Left lung (tissue), 4 donors: ENCODE measurements at regions not wholly inside any gene's neighbourhood (a gene's known extent, or its start where the extent isn't known, plus 50 kb on each side); places are given as distances from the start of the nearest gene placed in this dataset.
A peak's percentile ranks its signal among the peaks of the same experiment; 100 is the strongest.

ENCODE experiments used
- ATAC-seq: fragments of 200-7000 bp; cut with Tn5 transposase; one replicate; pipeline ENCODE4 v1.9.1; 2020; ENCODE audit warnings: moderate library complexity
- DNase-seq, 4 donors: peaks; one replicate each; pipeline ENCODE4 v3.0.0-alpha.2; 2013 to 2020
- H3K27ac ChIP-seq, 2 donors: fragments of 200-600 bp; sonication (generic) in 1 of 2; one replicate each; pipeline versions ENCODE4 v1.5.0 to v1.8.0; 2020 to 2021
- H3K27me3 ChIP-seq, 2 donors: fragments of 200-600 bp; sonication (generic) in 1 of 2; one replicate each; pipeline versions ENCODE4 v1.5.0 to v1.8.0; 2020 to 2021
- H3K36me3 ChIP-seq, 2 donors: fragments of 200-600 bp; sonication (generic) in 1 of 2; one replicate each; pipeline versions ENCODE4 v1.5.0 to v1.8.0; 2020 to 2021
- H3K4me1 ChIP-seq, 2 donors: fragments of 200-600 bp; one replicate each; pipeline ENCODE4 v1.8.0; 2021
- H3K4me3 ChIP-seq, 2 donors: fragments of 200-600 bp; sonication (generic) in 1 of 2; one replicate each; pipeline versions ENCODE4 v1.5.0 to v1.8.0; 2020 to 2021; ENCODE audit warnings: mild to moderate bottlenecking in 1 of 2
- H3K9me3 ChIP-seq, 2 donors: fragments of 200-600 bp; sonication (generic) in 1 of 2; one replicate each; pipeline versions ENCODE4 v1.5.0 to v1.8.0; 2020 to 2021
- intact Hi-C, 2 donors: fragments of 100-400 bp; cut with DNase I; formaldehyde crosslinking; loops; one replicate each; pipeline versions ENCODE4 v1.11.2 to v1.14.2; 2022
- TF ChIP-seq, protein P1 (sequence below), 2 donors: fragments of 200-600 bp; sonication (generic) in 1 of 2; IDR thresholded peaks; one replicate each; pipeline versions ENCODE4 v1.5.0 to v1.8.0; 2021; ENCODE audit warnings: antibody characterized with exemption in 2 of 2
- donor health status: DM: no; HTN: yes; CAD: no.
- donor health status: DM: no; HTN: no; CAD: no.

DNA sequence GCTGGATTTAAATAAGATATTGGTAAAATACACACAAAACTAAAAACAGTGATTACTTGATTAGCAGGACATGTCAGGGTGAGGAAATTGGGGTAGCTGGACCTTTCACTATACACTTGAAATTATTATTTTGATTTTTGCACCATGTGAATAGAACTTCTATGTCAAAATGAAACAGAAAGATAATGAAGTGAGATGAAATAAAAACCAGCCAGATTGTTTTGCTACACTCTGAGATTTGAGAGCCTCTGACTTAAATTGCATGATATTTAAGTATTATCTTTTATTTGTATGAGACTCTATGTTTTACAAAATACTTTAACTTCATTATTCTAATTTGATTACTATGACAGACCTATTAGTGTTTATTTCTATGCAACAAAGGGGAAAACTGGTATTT, 819.6 kb upstream of the ATXN8OS start:
- TF ChIP-seq, protein P1, sequence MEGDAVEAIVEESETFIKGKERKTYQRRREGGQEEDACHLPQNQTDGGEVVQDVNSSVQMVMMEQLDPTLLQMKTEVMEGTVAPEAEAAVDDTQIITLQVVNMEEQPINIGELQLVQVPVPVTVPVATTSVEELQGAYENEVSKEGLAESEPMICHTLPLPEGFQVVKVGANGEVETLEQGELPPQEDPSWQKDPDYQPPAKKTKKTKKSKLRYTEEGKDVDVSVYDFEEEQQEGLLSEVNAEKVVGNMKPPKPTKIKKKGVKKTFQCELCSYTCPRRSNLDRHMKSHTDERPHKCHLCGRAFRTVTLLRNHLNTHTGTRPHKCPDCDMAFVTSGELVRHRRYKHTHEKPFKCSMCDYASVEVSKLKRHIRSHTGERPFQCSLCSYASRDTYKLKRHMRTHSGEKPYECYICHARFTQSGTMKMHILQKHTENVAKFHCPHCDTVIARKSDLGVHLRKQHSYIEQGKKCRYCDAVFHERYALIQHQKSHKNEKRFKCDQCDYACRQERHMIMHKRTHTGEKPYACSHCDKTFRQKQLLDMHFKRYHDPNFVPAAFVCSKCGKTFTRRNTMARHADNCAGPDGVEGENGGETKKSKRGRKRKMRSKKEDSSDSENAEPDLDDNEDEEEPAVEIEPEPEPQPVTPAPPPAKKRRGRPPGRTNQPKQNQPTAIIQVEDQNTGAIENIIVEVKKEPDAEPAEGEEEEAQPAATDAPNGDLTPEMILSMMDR (IDR thresholded peaks at IDR 0.05) = no peak
- no peak for ATAC-seq
- Histone ChIP-seq H3K9me3 (peaks cover 0 to 3% of the 10 kb centered on the region in 2 donors), H3K36me3 (no peaks in the 10 kb centered on the region), H3K4me1 (no peaks in the 10 kb centered on the region), H3K27ac (no peak overlapping the region), H3K27me3 (no peaks in the 10 kb centered on the region), H3K4me3 (no peak overlapping the region)
- DNase-seq = peak in 1 of 4 donors; percentile 12
- intact Hi-C loops = no loop called here

DNA sequence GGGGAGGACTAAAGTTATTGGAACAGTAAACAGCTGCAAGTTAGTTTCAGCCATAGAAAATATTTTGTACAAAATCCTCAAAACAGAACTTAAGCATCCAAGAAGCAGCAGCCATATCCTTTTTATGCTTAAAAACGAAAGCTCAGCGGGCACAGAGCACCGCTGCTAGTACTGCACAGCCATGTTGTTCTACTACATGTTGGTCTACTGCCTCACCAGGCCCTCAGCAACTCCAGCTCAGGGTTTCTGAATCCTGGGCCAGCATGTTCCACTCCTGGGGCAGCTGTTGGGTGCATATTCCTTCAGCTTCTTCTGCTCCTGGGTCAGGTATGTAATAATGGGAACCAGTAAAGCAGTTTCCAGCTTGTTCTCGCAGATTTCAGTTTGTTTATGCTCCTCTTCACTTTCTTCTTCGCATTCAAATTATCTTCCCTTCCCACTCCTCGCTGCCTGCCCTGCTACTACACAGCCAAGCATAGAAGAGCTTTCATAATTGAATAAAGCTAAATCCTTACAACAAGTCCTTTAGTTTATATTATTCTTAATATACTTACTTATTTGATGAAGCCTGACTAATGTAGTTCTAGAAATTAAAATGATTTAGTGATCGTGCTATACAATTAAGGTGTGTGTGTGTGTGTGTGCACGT, 820.5 kb upstream of the ATXN8OS start:
- no peak overlapping the region for H3K4me3 ChIP-seq
- intact Hi-C loops = no loop called here
- TF ChIP-seq, protein P1 (IDR thresholded peaks at IDR 0.05) = no peak
- no peaks in the 10 kb centered on the region for H3K36me3 ChIP-seq
- H3K4me1 ChIP-seq = no peaks in the 10 kb centered on the region
- peaks cover 0 to 3% of the 10 kb centered on the region in 2 donors for H3K9me3 ChIP-seq
- DNase-seq (no peak), ATAC-seq (no peak)
- no peaks in the 10 kb centered on the region for H3K27me3 ChIP-seq
- no peak overlapping the region for H3K27ac ChIP-seq

DNA sequence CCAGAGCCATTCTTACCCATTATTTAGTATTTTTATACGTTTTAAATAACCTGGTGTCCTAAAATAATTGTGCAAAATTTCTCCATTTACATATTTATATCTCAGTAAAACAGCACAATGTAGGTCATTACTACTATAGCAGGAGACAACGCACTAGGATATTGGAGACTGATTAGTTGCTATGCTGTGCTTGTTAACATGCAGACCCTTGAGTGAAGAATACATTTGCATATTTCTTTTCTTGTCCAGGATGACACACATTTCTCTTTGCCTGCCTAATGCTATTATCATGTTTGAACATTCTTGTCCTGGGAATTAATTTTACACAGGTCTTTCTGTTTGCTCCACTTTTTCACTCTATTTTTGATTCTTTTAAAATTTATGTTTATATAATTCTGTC, 823.8 kb upstream of the ATXN8OS start:
- Histone ChIP-seq H3K4me1 (no peaks in the 10 kb centered on the region), H3K36me3 (no peaks in the 10 kb centered on the region), H3K27ac (no peak overlapping the region), H3K4me3 (no peak overlapping the region), H3K27me3 (no peaks in the 10 kb centered on the region), H3K9me3 (peaks cover 0 to 3% of the 10 kb centered on the region in 2 donors)
- TF ChIP-seq, protein P1 (IDR thresholded peaks at IDR 0.05) = no peak
- intact Hi-C loops = no loop called here
- no peak for ATAC-seq
- no peak for DNase-seq

DNA sequence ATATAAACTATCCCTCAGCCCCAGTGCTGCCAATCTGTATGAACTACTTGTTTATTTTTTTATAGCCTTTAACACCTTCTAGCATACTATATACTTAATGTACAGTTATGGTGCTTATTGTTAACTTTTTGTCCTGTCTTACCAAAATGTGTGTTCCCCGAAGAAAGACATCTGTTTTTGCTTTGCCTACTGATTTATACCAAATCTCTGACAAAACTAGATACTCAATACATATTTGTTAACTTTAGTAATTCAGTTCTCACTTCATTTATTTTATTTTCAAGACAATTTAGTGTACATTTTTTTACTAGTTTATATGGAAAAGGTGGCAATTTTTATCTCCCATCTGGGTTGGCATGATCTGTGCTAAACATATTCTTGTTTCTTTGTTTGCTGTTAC, 824.3 kb upstream of the ATXN8OS start:
- Histone ChIP-seq H3K27ac (no peak overlapping the region), H3K36me3 (no peaks in the 10 kb centered on the region), H3K27me3 (no peaks in the 10 kb centered on the region), H3K4me1 (no peaks in the 10 kb centered on the region), H3K9me3 (peaks cover 0 to 3% of the 10 kb centered on the region in 2 donors), H3K4me3 (no peak overlapping the region)
- intact Hi-C loops = no loop called here
- ATAC-seq = no peak
- DNase-seq = peak in 2 of 4 donors; percentile 27 to 31
- TF ChIP-seq, protein P1 (IDR thresholded peaks at IDR 0.05) = no peak

DNA sequence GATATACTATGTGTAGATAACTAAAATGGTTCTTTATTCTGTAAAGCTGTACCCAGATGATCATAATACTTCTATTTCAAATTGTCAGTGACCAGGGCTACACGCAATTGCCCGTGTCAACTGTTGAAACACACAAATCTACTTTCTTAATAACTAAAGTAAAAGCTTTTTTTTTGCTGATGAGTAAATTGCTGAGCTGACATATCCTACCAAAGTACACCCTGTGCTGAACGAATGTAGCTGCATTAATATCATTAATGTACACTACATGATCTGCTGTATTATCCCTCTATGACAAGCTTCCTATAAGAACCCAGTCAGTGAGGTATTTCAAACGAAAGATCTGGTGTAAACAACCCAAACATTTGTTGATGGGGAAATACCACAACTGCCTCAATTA, 827.2 kb upstream of the ATXN8OS start:
- intact Hi-C loops = no loop called here
- Histone ChIP-seq H3K4me1 (no peaks in the 10 kb centered on the region), H3K27ac (no peak overlapping the region), H3K27me3 (no peaks in the 10 kb centered on the region), H3K9me3 (no peaks in the 10 kb centered on the region), H3K4me3 (no peak overlapping the region), H3K36me3 (no peaks in the 10 kb centered on the region)
- TF ChIP-seq, protein P1 (IDR thresholded peaks at IDR 0.05) = no peak
- no peak for DNase-seq
- no peak for ATAC-seq
